ENCODE measurements at regions not wholly inside any gene's neighbourhood (a gene's known extent, or its start where the extent isn't known, plus 50 kb on each side); places are given as distances from the start of the nearest gene placed in this dataset.

DNA sequence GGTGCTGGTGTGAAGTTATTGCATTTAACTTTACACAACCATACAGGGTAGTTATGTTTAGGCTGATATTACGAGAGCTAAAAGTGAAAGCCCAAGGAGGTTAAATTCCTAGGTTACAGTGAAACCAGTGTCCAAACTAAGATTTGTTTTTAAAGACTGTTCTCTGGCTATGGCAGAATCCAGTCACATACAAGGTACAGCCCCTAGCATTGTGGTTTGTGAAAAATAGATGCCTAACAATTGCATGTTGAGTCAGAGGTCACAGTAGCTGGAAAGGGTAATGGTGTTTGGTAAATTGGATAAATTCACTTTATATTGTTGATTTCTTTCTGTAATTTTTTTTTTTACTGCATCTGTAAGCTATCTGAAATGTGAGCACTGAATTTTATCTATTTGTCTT, 614.6 kb upstream of the TBL1XR1 start:
- ChIA-PET POLR2A (no interaction called here), CTCF (interaction anchor here (2.4 kb wide), 1 partner anchor 10 kb away, joined by 7 read pairs; no protein-coding TSS in a partner anchor)
- H3K9ac ChIP-seq (replicated peaks; ENCODE audit: extremely low read depth, insufficient read depth, low read length), result no peak overlapping the region
- H3K27me3 ChIP-seq (ENCODE audit: control insufficient read depth in 2 of 2, insufficient read depth in 2 of 2, low read length in 2 of 2), result no peaks in the 10 kb centered on the region
- H3K9me1 ChIP-seq (replicated peaks; ENCODE audit: control insufficient read depth, extremely low read depth, insufficient read depth, low read length), result peaks cover 3% of the 10 kb centered on the region
- H3K4me3 ChIP-seq (replicated peaks in 1 of 3; ENCODE audit: insufficient read depth in 1 of 3, low read depth in 1 of 3, low read length in 3 of 3), result no peak overlapping the region
- H3K79me2 ChIP-seq (ENCODE audit: control insufficient read depth, insufficient read depth, low read length), result no peaks in the 10 kb centered on the region
- TF ChIP-seq POLR2AphosphoS5 (IDR thresholded peaks at IDR 0.05; ENCODE audit: insufficient read depth, low read depth, low read length), result no peak
- peak; percentile 45 for TF ChIP-seq FOS (IDR thresholded peaks at IDR 0.05; ENCODE audit: borderline replicate concordance, insufficient read depth, low read length)
- no TSS peak for BruUV-seq (replicated peaks)
- H2AFZ ChIP-seq (ENCODE audit: low read depth, low read length), result peak overlapping the region; percentile 26
- H3K4me1 ChIP-seq (ENCODE audit: control insufficient read depth, extremely low read depth, insufficient read depth, low read length), result peaks cover 33% of the 10 kb centered on the region
- DNase-seq (ENCODE audit: low read depth, low spot score), result no peak
- H3K27ac ChIP-seq (ENCODE audit: insufficient read depth, low read depth, low read length), result no peak overlapping the region
- intact Hi-C loops (cut with micrococcal nuclease), result loop anchor here (2.0 to 10.0 kb wide), 6 partner anchors 19 to 513 kb away; no protein-coding TSS in a partner anchor
- FAIRE-seq, result no peak
- no peaks in the 10 kb centered on the region for H3K9me3 ChIP-seq (replicated peaks; ENCODE audit: control insufficient read depth, insufficient read depth, low read length)
- no peaks in the 10 kb centered on the region for H3K36me3 ChIP-seq (ENCODE audit: control insufficient read depth in 2 of 2, extremely low read depth in 1 of 2, insufficient read depth in 2 of 2, low read length in 2 of 2)
- no peak overlapping the region for H3K4me2 ChIP-seq (ENCODE audit: insufficient read depth, low read length)
- dilution Hi-C loops (cut with MboI; ENCODE audit: extremely low pct_ligation_motif_present, low sequenced_read_pairs), result no loop called here
- no peaks in the 10 kb centered on the region for H4K20me1 ChIP-seq (replicated peaks; ENCODE audit: control insufficient read depth, extremely low read depth, insufficient read depth, low read length)

GRCh38 chr3:177812492-177812891, 615.2 kb upstream of the TBL1XR1 start:
- H3K27ac ChIP-seq (ENCODE audit: insufficient read depth, low read depth, low read length), result no peak overlapping the region
- BruUV-seq (replicated peaks), result no TSS peak
- TF ChIP-seq EZH2 (IDR thresholded peaks at IDR 0.05; ENCODE audit: borderline replicate concordance, low read depth, low read length, severe bottlenecking) (no peak), FOS (IDR thresholded peaks at IDR 0.05; ENCODE audit: borderline replicate concordance, insufficient read depth, low read length) (no peak), MYC (IDR thresholded peaks at IDR 0.05; ENCODE audit: low read depth, low read length) (no peak), JUN (IDR thresholded peaks at IDR 0.05; ENCODE audit: borderline replicate concordance, insufficient read depth, insufficient read length, low read depth) (no peak), GATA2 (IDR thresholded peaks at IDR 0.05; ENCODE audit: insufficient read depth, insufficient read length, low read depth, low read length) (no peak), POLR2AphosphoS5 (IDR thresholded peaks at IDR 0.05; ENCODE audit: insufficient read depth, low read depth, low read length) (no peak), POLR2A (IDR thresholded peaks at IDR 0.05; ENCODE audit: low read depth, low read length) (no peak)
- TF ChIP-seq, protein P1, sequence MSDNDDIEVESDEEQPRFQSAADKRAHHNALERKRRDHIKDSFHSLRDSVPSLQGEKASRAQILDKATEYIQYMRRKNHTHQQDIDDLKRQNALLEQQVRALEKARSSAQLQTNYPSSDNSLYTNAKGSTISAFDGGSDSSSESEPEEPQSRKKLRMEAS (IDR thresholded peaks at IDR 0.05; ENCODE audit: insufficient read depth, insufficient read length), result no peak
- TF ChIP-seq, protein P2, sequence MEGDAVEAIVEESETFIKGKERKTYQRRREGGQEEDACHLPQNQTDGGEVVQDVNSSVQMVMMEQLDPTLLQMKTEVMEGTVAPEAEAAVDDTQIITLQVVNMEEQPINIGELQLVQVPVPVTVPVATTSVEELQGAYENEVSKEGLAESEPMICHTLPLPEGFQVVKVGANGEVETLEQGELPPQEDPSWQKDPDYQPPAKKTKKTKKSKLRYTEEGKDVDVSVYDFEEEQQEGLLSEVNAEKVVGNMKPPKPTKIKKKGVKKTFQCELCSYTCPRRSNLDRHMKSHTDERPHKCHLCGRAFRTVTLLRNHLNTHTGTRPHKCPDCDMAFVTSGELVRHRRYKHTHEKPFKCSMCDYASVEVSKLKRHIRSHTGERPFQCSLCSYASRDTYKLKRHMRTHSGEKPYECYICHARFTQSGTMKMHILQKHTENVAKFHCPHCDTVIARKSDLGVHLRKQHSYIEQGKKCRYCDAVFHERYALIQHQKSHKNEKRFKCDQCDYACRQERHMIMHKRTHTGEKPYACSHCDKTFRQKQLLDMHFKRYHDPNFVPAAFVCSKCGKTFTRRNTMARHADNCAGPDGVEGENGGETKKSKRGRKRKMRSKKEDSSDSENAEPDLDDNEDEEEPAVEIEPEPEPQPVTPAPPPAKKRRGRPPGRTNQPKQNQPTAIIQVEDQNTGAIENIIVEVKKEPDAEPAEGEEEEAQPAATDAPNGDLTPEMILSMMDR (IDR thresholded peaks at IDR 0.05; ENCODE audit: extremely low read depth in 1 of 2, insufficient read depth in 1 of 2, low read depth in 1 of 2, low read length in 2 of 2), result no peak
- DNase-seq (ENCODE audit: low read depth, low spot score), result no peak
- no peak overlapping the region for H2AFZ ChIP-seq (ENCODE audit: low read depth, low read length)
- H3K36me3 ChIP-seq (ENCODE audit: control insufficient read depth in 2 of 2, extremely low read depth in 1 of 2, insufficient read depth in 2 of 2, low read length in 2 of 2), result no peaks in the 10 kb centered on the region
- ChIA-PET CTCF (interaction anchor here (2.4 kb wide), 1 partner anchor 10 kb away, joined by 7 read pairs; no protein-coding TSS in a partner anchor), POLR2A (no interaction called here)
- no peaks in the 10 kb centered on the region for H3K27me3 ChIP-seq (ENCODE audit: control insufficient read depth in 2 of 2, insufficient read depth in 2 of 2, low read length in 2 of 2)
- no peak overlapping the region for H3K4me3 ChIP-seq (replicated peaks in 1 of 3; ENCODE audit: insufficient read depth in 1 of 3, low read depth in 1 of 3, low read length in 3 of 3)
- dilution Hi-C loops (cut with MboI; ENCODE audit: extremely low pct_ligation_motif_present, low sequenced_read_pairs), result no loop called here
- FAIRE-seq, result no peak
- no peak overlapping the region for H3K4me2 ChIP-seq (ENCODE audit: insufficient read depth, low read length)
- no peak overlapping the region for H3K9ac ChIP-seq (replicated peaks; ENCODE audit: extremely low read depth, insufficient read depth, low read length)
- H3K4me1 ChIP-seq (ENCODE audit: control insufficient read depth, extremely low read depth, insufficient read depth, low read length), result peaks cover 35% of the 10 kb centered on the region
- H3K9me3 ChIP-seq (replicated peaks; ENCODE audit: control insufficient read depth, insufficient read depth, low read length), result no peaks in the 10 kb centered on the region
- no peaks in the 10 kb centered on the region for H4K20me1 ChIP-seq (replicated peaks; ENCODE audit: control insufficient read depth, extremely low read depth, insufficient read depth, low read length)
- peaks cover 3% of the 10 kb centered on the region for H3K9me1 ChIP-seq (replicated peaks; ENCODE audit: control insufficient read depth, extremely low read depth, insufficient read depth, low read length)
- intact Hi-C loops (cut with micrococcal nuclease), result loop anchor here (2.0 to 10.0 kb wide), 6 partner anchors 18 to 512 kb away; no protein-coding TSS in a partner anchor
- no peaks in the 10 kb centered on the region for H3K79me2 ChIP-seq (ENCODE audit: control insufficient read depth, insufficient read depth, low read length)
